Parathyroid adenoma (tissue), 2 donors: ENCODE measurements at regions not wholly inside any gene's neighbourhood (a gene's known extent, or its start where the extent isn't known, plus 50 kb on each side); places are given as distances from the start of the nearest gene placed in this dataset.

Source experiments
- H2AFZ ChIP-seq: fragments of 300-600 bp; sonication (generic); one replicate; pipeline ENCODE4 v1.7.0; 2017; ENCODE audit warnings: antibody characterized with exemption, mild to moderate bottlenecking
- H3K27ac ChIP-seq: fragments of 300-600 bp; sonication (generic); one replicate; pipeline ENCODE4 v1.7.0; 2017
- H3K27me3 ChIP-seq: fragments of 300-600 bp; sonication (generic); one replicate; pipeline ENCODE4 v1.7.0; 2017; ENCODE audit warnings: low read length; ENCODE audit not compliant: control insufficient read depth, insufficient read depth
- H3K36me3 ChIP-seq: fragments of 300-600 bp; sonication (generic); one replicate; pipeline ENCODE4 v1.7.0; 2017; ENCODE audit warnings: low read length; ENCODE audit not compliant: control insufficient read depth, insufficient read depth
- H3K4me1 ChIP-seq: fragments of 300-600 bp; sonication (generic); one replicate; pipeline ENCODE4 v1.7.0; 2017; ENCODE audit warnings: control low read depth
- H3K4me2 ChIP-seq: fragments of 300-600 bp; sonication (generic); one replicate; pipeline ENCODE4 v1.7.0; 2017; ENCODE audit warnings: low read length
- H3K4me3 ChIP-seq: fragments of 300-600 bp; sonication (generic); one replicate; pipeline ENCODE4 v1.7.0; 2017; ENCODE audit warnings: low read depth, low read length
- H3K79me2 ChIP-seq: fragments of 300-600 bp; sonication (generic); one replicate; pipeline ENCODE4 v1.7.0; 2017; ENCODE audit warnings: control low read depth
- H3K9ac ChIP-seq: fragments of 300-600 bp; sonication (generic); one replicate; pipeline ENCODE4 v1.7.0; 2017; ENCODE audit warnings: mild to moderate bottlenecking
- H3K9me3 ChIP-seq: fragments of 300-600 bp; sonication (generic); one replicate; pipeline ENCODE4 v1.7.0; 2017; ENCODE audit warnings: low read length; ENCODE audit not compliant: control insufficient read depth
- TF ChIP-seq, protein P1 (sequence below): fragments of 300-600 bp; sonication (generic); IDR thresholded peaks from one replicate; pipeline ENCODE4 v1.7.0; 2017; ENCODE audit warnings: antibody characterized with exemption, mild to moderate bottlenecking
- donor health status: primary hyperparathyroidism.

DNA sequence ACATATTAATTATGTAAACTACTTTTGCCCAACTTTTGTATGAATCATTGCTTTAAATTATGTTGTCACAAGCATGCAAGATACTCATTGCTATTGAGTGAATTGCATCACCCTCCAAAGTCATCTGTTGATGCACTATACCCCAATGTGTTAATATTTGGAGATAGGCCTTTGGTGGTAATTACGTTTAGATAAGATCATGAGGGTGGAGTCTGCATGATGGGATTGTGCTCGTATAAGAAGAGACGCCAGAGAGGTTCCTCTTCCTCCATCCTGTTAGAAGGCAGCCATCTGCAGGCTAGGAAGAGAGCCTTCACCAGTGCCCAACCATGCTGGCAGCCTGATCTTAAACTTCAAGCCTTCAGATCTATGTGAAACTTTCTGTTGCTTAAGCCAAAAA, 95.3 kb upstream of the MAGI2 start:
- TF ChIP-seq, protein P1, sequence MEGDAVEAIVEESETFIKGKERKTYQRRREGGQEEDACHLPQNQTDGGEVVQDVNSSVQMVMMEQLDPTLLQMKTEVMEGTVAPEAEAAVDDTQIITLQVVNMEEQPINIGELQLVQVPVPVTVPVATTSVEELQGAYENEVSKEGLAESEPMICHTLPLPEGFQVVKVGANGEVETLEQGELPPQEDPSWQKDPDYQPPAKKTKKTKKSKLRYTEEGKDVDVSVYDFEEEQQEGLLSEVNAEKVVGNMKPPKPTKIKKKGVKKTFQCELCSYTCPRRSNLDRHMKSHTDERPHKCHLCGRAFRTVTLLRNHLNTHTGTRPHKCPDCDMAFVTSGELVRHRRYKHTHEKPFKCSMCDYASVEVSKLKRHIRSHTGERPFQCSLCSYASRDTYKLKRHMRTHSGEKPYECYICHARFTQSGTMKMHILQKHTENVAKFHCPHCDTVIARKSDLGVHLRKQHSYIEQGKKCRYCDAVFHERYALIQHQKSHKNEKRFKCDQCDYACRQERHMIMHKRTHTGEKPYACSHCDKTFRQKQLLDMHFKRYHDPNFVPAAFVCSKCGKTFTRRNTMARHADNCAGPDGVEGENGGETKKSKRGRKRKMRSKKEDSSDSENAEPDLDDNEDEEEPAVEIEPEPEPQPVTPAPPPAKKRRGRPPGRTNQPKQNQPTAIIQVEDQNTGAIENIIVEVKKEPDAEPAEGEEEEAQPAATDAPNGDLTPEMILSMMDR: no peak
- Histone ChIP-seq H3K36me3 (no peaks in the 10 kb centered on the region), H3K27me3 (no peaks in the 10 kb centered on the region), H3K79me2 (no peaks in the 10 kb centered on the region), H3K9me3 (no peaks in the 10 kb centered on the region), H2AFZ (no peak overlapping the region), H3K4me2 (no peak overlapping the region), H3K4me3 (no peak overlapping the region), H3K9ac (no peak overlapping the region), H3K27ac (no peak overlapping the region), H3K4me1 (no peaks in the 10 kb centered on the region)

DNA sequence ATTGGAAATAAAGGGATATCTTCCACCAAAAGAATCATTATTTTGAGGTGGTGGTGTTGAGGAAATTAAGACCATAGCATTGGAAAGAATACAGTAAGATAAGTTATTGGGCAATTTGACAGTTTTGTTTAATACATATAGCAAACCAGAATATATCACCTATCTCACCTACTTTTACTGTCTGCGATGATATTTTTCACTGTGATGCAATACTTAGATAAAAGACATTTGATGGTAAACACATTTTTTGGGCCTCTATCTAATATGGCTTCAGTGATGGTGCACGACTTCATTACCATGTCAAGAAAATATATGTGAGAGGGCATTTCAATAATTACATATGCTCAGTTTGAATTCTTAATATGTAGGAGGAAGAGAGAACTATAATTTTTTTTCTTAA, 93.7 kb upstream of the MAGI2 start:
- Histone ChIP-seq H3K9me3 (no peaks in the 10 kb centered on the region), H3K4me1 (no peaks in the 10 kb centered on the region), H3K9ac (no peak overlapping the region), H2AFZ (no peak overlapping the region), H3K4me3 (no peak overlapping the region), H3K27ac (no peak overlapping the region), H3K27me3 (no peaks in the 10 kb centered on the region), H3K4me2 (no peak overlapping the region), H3K36me3 (no peaks in the 10 kb centered on the region), H3K79me2 (no peaks in the 10 kb centered on the region)
- TF ChIP-seq, protein P1: no peak

DNA sequence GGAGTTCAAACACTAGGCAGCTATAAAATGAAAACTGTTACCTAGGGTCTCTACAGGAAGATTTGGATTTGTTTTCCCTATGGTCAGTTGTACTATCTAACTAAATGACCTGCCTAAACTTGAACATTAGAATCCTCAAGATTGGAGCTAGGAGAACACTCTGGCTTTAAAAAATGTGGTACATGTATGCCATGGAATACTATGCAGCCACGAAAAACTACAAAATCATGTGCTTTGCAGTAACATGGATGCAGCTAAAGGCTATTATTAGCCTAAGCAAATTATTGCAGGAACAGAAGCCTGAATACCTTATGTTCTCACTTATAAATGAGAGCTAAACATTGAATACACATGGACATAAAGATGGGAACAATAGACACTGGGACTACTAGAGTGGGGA, 87.1 kb upstream of the MAGI2 start:
- no peaks in the 10 kb centered on the region for H3K36me3 ChIP-seq
- no peak overlapping the region for H3K4me3 ChIP-seq
- H3K9ac ChIP-seq: no peak overlapping the region
- H3K4me2 ChIP-seq: no peak overlapping the region
- no peaks in the 10 kb centered on the region for H3K9me3 ChIP-seq
- H3K4me1 ChIP-seq: no peaks in the 10 kb centered on the region
- no peak overlapping the region for H3K27ac ChIP-seq
- no peaks in the 10 kb centered on the region for H3K27me3 ChIP-seq
- TF ChIP-seq, protein P1: no peak
- no peaks in the 10 kb centered on the region for H3K79me2 ChIP-seq
- no peak overlapping the region for H2AFZ ChIP-seq

DNA sequence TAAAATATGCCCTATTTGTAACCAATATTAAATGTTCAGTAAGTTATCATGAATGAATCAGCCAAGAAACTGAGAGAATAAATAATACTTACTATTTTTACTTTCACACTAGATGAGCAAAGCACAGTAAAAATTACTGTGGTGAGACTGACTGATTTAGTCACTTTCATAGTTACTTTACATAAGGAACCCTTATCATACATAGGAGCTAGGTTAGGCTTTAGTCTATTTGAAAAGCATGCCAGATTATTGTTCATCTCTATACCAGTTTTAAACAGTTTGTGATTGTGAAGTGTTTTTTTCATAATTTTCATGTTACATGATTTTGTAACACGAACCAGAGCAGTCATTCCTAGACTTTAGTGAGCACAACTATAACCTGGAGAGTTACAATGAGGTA, 80.7 kb upstream of the MAGI2 start:
- no peaks in the 10 kb centered on the region for H3K36me3 ChIP-seq
- H2AFZ ChIP-seq: no peak overlapping the region
- H3K79me2 ChIP-seq: no peaks in the 10 kb centered on the region
- H3K9ac ChIP-seq: no peak overlapping the region
- no peak overlapping the region for H3K27ac ChIP-seq
- TF ChIP-seq, protein P1: no peak
- no peak overlapping the region for H3K4me2 ChIP-seq
- no peaks in the 10 kb centered on the region for H3K4me1 ChIP-seq
- H3K4me3 ChIP-seq: no peak overlapping the region
- H3K9me3 ChIP-seq: no peaks in the 10 kb centered on the region
- H3K27me3 ChIP-seq: no peaks in the 10 kb centered on the region

DNA sequence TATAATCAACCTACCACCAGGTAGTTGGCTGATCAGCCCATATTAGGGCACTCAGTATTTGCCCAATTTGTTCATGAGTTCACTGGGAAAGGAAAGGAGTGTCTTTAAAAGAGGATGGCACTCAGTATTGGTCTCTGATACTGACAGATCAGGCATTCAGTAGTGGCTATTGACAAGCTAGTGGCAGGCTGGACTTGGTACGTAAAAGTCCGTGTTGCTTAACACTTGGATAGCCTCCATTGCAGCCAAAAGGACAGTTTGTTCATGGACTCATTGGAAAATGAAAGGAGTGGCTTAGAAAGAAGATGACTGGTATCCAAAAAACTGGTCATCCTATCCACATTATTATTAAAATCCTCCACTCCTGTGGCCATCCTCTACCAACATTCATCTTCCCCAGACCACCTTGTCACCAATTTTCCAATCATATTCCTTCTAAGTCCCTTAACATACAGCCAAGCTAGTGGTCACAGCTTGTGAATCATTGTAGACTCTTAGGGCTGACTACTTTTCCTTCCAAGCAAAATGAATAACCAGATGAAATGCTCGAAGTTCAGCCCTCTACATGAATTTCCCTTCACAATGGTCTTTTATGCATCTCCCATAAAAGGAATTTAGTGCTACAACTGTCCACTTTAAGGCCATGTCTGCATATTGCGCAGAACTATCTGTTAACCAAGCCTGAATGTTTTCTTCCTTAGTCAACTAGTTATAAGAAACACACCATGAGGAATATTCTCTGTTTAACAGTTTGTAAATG, 78.6 kb upstream of the MAGI2 start:
- H3K4me3 ChIP-seq: no peak overlapping the region
- no peaks in the 10 kb centered on the region for H3K9me3 ChIP-seq
- H3K36me3 ChIP-seq: no peaks in the 10 kb centered on the region
- no peak overlapping the region for H3K4me2 ChIP-seq
- H3K27ac ChIP-seq: no peak overlapping the region
- TF ChIP-seq, protein P1: no peak
- H3K4me1 ChIP-seq: no peaks in the 10 kb centered on the region
- H3K27me3 ChIP-seq: no peaks in the 10 kb centered on the region
- H3K9ac ChIP-seq: no peak overlapping the region
- no peak overlapping the region for H2AFZ ChIP-seq
- H3K79me2 ChIP-seq: no peaks in the 10 kb centered on the region
